Right lobe of liver (tissue), 4 donors: ENCODE measurements at regions not wholly inside any gene's neighbourhood (a gene's known extent, or its start where the extent isn't known, plus 50 kb on each side); places are given as distances from the start of the nearest gene placed in this dataset.

Source experiments
- POLR2A ChIP-seq: fragments of 450-650 bp; IDR thresholded peaks from one replicate; pipeline ENCODE4 v1.6.1; 2017; ENCODE audit warnings: antibody characterized with exemption, mild to moderate bottlenecking
- TF ChIP-seq, protein P1 (sequence below), 4 donors: fragments of 200-600 bp in 3 of 4; fragments of 450-650 bp in 1 of 4; IDR thresholded peaks; one replicate each; pipeline versions ENCODE4 v1.5.1 to v1.8.0; 2016 to 2022; ENCODE audit warnings: antibody characterized with exemption in 4 of 4, mild to moderate bottlenecking in 2 of 4
- donor health status: DM: no; HTN: no; CAD: no.
- donor health status: DM: no; HTN: no; CAD: no.
- donor health status: DM: no; HTN: yes; CAD: no.

DNA sequence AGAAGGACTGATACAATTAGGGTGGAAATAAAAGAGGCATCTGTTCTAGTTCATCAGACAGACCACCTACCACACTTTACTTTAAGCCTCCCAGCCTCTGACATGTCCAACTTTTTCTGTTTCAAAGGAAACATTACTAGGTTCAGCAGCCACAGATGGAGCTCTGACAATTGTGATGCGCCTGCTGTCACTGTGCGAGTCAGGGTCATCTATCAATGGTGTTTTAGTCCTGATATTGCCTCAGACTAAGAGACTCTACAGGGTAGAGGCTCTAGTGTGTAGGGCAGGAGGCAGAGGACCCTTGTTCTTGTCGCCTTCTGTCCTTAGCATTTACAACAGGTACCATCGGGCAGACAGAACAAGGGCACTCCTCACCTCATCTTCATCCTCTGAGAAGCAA lies 685.0 kb upstream of the SGCG start:
- TF ChIP-seq, protein P1, sequence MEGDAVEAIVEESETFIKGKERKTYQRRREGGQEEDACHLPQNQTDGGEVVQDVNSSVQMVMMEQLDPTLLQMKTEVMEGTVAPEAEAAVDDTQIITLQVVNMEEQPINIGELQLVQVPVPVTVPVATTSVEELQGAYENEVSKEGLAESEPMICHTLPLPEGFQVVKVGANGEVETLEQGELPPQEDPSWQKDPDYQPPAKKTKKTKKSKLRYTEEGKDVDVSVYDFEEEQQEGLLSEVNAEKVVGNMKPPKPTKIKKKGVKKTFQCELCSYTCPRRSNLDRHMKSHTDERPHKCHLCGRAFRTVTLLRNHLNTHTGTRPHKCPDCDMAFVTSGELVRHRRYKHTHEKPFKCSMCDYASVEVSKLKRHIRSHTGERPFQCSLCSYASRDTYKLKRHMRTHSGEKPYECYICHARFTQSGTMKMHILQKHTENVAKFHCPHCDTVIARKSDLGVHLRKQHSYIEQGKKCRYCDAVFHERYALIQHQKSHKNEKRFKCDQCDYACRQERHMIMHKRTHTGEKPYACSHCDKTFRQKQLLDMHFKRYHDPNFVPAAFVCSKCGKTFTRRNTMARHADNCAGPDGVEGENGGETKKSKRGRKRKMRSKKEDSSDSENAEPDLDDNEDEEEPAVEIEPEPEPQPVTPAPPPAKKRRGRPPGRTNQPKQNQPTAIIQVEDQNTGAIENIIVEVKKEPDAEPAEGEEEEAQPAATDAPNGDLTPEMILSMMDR (IDR thresholded peaks at IDR 0.05): no peak
- TF ChIP-seq POLR2A: no peak
